Left ventricle myocardium inferior (tissue), 1 donor: ENCODE measurements at regions not wholly inside any gene's neighbourhood (a gene's known extent, or its start where the extent isn't known, plus 50 kb on each side); places are given as distances from the start of the nearest gene placed in this dataset.
"Not testable (repeated sequence)": the region's sequence is repeated elsewhere in the genome, so short reads cannot be mapped to it uniquely, and the experiment has no call there.

Experiments
- DNase-seq: peaks from one replicate; pipeline ENCODE4 v3.0.0-alpha.2; 2020
- H3K27ac ChIP-seq: fragments of 200-600 bp; replicated peaks from 2 replicates; pipeline ENCODE4 v1.8.0; 2021
- H3K27me3 ChIP-seq: fragments of 200-600 bp; 2 replicates; pipeline ENCODE4 v1.8.0; 2021; ENCODE audit warnings: low read depth
- H3K36me3 ChIP-seq: fragments of 200-600 bp; 2 replicates; pipeline ENCODE4 v1.8.0; 2021
- H3K4me1 ChIP-seq: fragments of 200-600 bp; 2 replicates; pipeline ENCODE4 v1.8.0; 2021
- H3K4me3 ChIP-seq: fragments of 200-600 bp; 2 replicates; pipeline ENCODE4 v1.8.0; 2021; ENCODE audit warnings: mild to moderate bottlenecking, moderate library complexity
- H3K9me3 ChIP-seq: fragments of 200-600 bp; replicated peaks from 2 replicates; pipeline ENCODE4 v1.8.0; 2021
- intact Hi-C: fragments of 100-400 bp; cut with micrococcal nuclease; formaldehyde crosslinking; loops from one replicate; pipeline ENCODE4 v1.11.0; 2022
- TF ChIP-seq, protein P1 (sequence below): fragments of 200-600 bp; IDR thresholded peaks from 2 replicates; pipeline ENCODE4 v1.8.0; 2021; ENCODE audit warnings: antibody characterized with exemption, mild to moderate bottlenecking, borderline replicate concordance
- donor health status: DM: no; HTN: yes; CAD: no; lungs with severe emphysema.

DNA sequence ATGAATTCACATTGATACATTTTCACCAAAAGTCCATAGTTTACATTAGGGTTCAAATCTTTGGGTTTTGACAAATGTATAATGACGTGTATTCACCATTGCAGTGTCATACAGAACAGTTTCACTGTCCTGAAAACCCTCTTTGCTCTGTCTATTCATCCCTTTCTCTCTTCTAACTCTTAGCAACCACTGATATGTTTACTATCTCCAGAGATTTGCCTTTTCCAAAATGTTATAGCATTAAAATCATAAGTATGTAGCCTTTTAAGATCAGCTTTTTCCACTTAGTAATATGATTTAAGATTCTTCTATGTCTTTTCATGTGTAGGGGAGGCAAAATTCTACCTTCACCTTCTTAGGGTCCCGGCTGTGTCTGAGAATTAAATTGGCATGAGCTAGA, 203.8 kb downstream of the TPRG1 start:
- intact Hi-C loops, result no loop called here
- peaks cover 29% of the 10 kb centered on the region for H3K9me3 ChIP-seq
- H3K4me3 ChIP-seq, result no peak overlapping the region
- H3K4me1 ChIP-seq, result no peaks in the 10 kb centered on the region
- H3K27ac ChIP-seq, result no peak overlapping the region
- no peak for DNase-seq
- no peaks in the 10 kb centered on the region for H3K36me3 ChIP-seq
- TF ChIP-seq, protein P1, sequence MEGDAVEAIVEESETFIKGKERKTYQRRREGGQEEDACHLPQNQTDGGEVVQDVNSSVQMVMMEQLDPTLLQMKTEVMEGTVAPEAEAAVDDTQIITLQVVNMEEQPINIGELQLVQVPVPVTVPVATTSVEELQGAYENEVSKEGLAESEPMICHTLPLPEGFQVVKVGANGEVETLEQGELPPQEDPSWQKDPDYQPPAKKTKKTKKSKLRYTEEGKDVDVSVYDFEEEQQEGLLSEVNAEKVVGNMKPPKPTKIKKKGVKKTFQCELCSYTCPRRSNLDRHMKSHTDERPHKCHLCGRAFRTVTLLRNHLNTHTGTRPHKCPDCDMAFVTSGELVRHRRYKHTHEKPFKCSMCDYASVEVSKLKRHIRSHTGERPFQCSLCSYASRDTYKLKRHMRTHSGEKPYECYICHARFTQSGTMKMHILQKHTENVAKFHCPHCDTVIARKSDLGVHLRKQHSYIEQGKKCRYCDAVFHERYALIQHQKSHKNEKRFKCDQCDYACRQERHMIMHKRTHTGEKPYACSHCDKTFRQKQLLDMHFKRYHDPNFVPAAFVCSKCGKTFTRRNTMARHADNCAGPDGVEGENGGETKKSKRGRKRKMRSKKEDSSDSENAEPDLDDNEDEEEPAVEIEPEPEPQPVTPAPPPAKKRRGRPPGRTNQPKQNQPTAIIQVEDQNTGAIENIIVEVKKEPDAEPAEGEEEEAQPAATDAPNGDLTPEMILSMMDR, result no peak
- no peaks in the 10 kb centered on the region for H3K27me3 ChIP-seq

DNA sequence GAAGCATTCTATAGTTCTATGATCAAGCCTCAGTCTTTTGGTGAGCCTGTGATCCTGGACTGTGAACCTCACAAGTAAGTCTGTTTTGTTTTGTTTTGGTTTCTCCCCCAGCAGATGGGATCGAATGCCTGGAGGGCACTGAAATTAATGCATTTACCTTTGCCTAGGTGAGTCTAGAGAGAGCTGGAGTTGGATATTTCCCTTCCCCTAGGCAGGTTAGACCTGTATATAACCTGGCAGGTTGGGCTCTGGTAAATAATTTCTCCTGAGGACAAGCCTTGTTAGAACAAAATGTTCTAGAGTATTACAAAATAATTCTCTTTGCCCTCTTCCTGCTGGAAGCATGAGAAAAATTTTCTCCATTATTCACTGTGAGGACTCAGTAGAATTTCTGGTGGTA, 211.9 kb downstream of the TPRG1 start:
- TF ChIP-seq, protein P1, result no peak
- H3K36me3 ChIP-seq, result no peaks in the 10 kb centered on the region
- H3K4me1 ChIP-seq, result no peaks in the 10 kb centered on the region
- no peak overlapping the region for H3K4me3 ChIP-seq
- H3K9me3 ChIP-seq, result peaks cover 6% of the 10 kb centered on the region
- DNase-seq, result no peak
- no peak overlapping the region for H3K27ac ChIP-seq
- intact Hi-C loops, result no loop called here
- H3K27me3 ChIP-seq, result no peaks in the 10 kb centered on the region

DNA sequence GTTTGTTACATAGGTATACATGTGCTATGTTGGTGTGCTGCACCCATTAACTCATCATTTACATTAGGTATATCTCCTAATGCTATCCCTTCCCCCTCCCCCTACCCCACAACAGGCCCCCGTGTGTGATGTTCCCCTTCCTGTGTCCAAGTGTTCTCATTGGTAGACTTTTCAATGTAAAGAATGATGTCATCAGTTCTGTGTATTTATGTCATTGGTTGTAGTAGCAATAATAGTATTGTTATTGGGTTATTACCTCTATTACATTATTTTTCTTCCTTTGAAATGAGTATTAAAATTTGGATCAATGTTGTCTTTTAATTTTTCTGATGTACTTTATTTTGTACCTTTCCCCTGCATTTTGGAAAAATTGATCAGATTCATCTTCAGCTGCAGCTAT, 214.1 kb downstream of the TPRG1 start:
- H3K27ac ChIP-seq, intact Hi-C loops, H3K36me3 ChIP-seq: not testable (repeated sequence)

DNA sequence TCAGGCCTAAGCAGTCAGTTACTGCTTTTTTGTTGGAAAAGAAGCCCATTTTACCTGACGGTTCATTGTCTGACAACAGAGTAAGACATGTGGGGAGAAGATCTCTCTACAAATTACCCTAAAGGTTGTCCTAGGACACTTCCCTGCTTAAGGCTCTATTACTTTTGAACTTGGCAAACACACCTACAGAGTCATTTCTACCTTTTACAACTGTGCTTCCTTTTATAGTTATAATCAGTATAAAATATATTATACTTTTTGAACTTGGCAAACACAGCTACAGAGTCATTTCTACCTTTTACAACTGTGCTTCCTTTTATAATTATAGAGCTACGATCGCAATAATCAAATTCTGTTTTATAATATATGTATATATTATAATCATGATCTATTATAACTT, 215.0 kb downstream of the TPRG1 start:
- TF ChIP-seq, protein P1, result no peak
- no peak overlapping the region for H3K4me3 ChIP-seq
- intact Hi-C loops, result no loop called here
- DNase-seq, result no peak
- no peaks in the 10 kb centered on the region for H3K27me3 ChIP-seq
- H3K4me1 ChIP-seq, result no peaks in the 10 kb centered on the region
- no peaks in the 10 kb centered on the region for H3K36me3 ChIP-seq
- no peaks in the 10 kb centered on the region for H3K9me3 ChIP-seq
- no peak overlapping the region for H3K27ac ChIP-seq

More for the DNA sequence above, 214.1 kb downstream of the TPRG1 start:
- H3K4me1 ChIP-seq, H3K4me3 ChIP-seq, DNase-seq, H3K9me3 ChIP-seq, H3K27me3 ChIP-seq: not testable (repeated sequence)

DNA sequence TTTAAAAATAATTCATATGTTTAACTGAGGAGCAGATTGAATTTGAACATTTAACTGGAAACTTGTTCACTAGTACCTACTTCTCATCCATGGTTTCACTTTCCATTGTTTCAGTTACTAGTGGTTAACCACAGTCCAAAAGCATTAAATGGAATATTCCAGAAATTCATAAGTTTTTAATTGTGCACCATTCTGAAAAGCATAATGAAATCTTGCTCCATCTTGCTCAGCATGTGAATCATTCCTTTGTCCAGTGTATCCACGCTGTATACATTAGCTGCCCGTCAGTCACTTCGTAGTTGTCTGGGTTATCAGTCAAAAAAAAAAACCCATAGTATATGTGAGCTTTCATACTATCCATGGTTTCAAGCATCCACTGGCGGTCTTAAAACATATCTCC, 217.6 kb downstream of the TPRG1 start:
- TF ChIP-seq, protein P1, result no peak
- H3K27ac ChIP-seq, result no peak overlapping the region
- no peaks in the 10 kb centered on the region for H3K27me3 ChIP-seq
- intact Hi-C loops, result no loop called here
- H3K4me1 ChIP-seq, result no peaks in the 10 kb centered on the region
- no peaks in the 10 kb centered on the region for H3K36me3 ChIP-seq
- no peaks in the 10 kb centered on the region for H3K9me3 ChIP-seq
- no peak for DNase-seq
- H3K4me3 ChIP-seq, result no peak overlapping the region

DNA sequence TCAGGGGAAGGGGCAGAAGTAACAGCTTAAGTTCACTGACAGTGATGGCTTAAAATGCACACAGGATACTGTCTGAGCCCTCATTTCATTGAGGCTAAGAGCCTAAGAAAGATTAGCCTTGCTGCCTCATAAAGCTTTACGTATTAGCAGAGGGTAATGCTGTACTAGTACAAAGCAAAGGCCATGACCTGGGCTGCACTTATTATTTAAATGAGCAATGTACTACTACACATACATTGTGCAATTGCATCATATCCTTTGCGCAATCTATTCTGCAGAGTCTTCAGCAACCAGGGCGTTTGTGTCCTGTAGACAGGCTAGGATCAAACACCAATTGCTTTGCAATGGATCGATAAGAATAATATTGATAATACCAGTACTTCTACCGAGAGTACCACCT, 221.8 kb downstream of the TPRG1 start:
- intact Hi-C loops, result no loop called here
- Histone ChIP-seq H3K27ac (no peak overlapping the region), H3K27me3 (no peaks in the 10 kb centered on the region)

More for the DNA sequence above, 221.8 kb downstream of the TPRG1 start:
- TF ChIP-seq, protein P1, result no peak
- H3K9me3 ChIP-seq, result no peaks in the 10 kb centered on the region
- DNase-seq, result no peak
- no peaks in the 10 kb centered on the region for H3K4me1 ChIP-seq
- H3K36me3 ChIP-seq, result no peaks in the 10 kb centered on the region
- H3K4me3 ChIP-seq, result no peak overlapping the region
